PC-3 (cell line): ENCODE measurements at regions not wholly inside any gene's neighbourhood (a gene's known extent, or its start where the extent isn't known, plus 50 kb on each side); places are given as distances from the start of the nearest gene placed in this dataset.

Source experiments
- ATAC-seq: fragments of 200-7000 bp; cut with Tn5 transposase; 2 replicates; pipeline ENCODE4 v1.9.1; 2020; ENCODE audit warnings: mild to moderate bottlenecking, moderate library complexity
- BruUV-seq: library from RNA; stranded (reverse); fragments of 400-500 nt; replicated peaks from 2 replicates; lab custom pipeline; 2021; lab: Mats Ljungman, UMichigan
- CTCF ChIA-PET: fragments of 300-600 bp; sonication (Branson Sonifier 250); formaldehyde crosslinking; loops from one replicate; lab custom pipeline; 2022; ENCODE audit warnings: antibody characterized with exemption; lab: Charles Lee
- POLR2A ChIA-PET: fragments of 300-600 bp; sonication (Branson Sonifier 250); formaldehyde crosslinking; loops from one replicate; lab custom pipeline; 2022; ENCODE audit warnings: antibody characterized with exemption; ENCODE audit not compliant: unreplicated experiment; lab: Charles Lee
- DNase-seq: peaks from one replicate; pipeline ENCODE4 v3.0.0-alpha.2; 2015
- H2AFZ ChIP-seq: fragments of 300-600 bp; sonication (generic); 2 replicates; pipeline ENCODE4 v1.6.0; 2016; ENCODE audit warnings: antibody characterized with exemption, low read length
- H3F3A ChIP-seq: fragments of 300-600 bp; sonication (generic); one replicate; pipeline ENCODE4 v1.6.0; 2017; ENCODE audit warnings: antibody characterized with exemption, low read length, control low read depth, mild to moderate bottlenecking; ENCODE audit not compliant: unreplicated experiment
- H3K27ac ChIP-seq: fragments of 300-600 bp; sonication (generic); 2 replicates; pipeline ENCODE4 v1.5.1; 2016; ENCODE audit warnings: mild to moderate bottlenecking, low read length
- H3K27me3 ChIP-seq: fragments of 300-600 bp; sonication (generic); 2 replicates; pipeline ENCODE4 v1.6.1; 2016; ENCODE audit warnings: low read length, mixed read lengths
- H3K36me3 ChIP-seq: fragments of 300-600 bp; sonication (generic); 2 replicates; pipeline ENCODE4 v1.6.1; 2016; ENCODE audit warnings: low read depth, mixed run types, low read length, mixed read lengths
- H3K4me1 ChIP-seq: fragments of 300-600 bp; sonication (generic); 2 replicates; pipeline ENCODE4 v1.5.1; 2016; ENCODE audit warnings: low read length; ENCODE audit not compliant: insufficient read depth
- H3K4me2 ChIP-seq: fragments of 300-600 bp; sonication (generic); 2 replicates; pipeline ENCODE4 v1.6.0; 2016; ENCODE audit warnings: low read length
- H3K4me3 ChIP-seq: fragments of 300-600 bp; sonication (generic); 2 replicates; pipeline ENCODE4 v1.5.1; 2016; ENCODE audit warnings: mild to moderate bottlenecking, low read length, mixed read lengths
- H3K79me2 ChIP-seq: fragments of 300-600 bp; sonication (generic); 2 replicates; pipeline ENCODE4 v1.6.1; 2017; ENCODE audit warnings: low read length, mixed read lengths
- H3K9ac ChIP-seq: fragments of 300-600 bp; sonication (generic); 2 replicates; pipeline ENCODE4 v1.6.0; 2016; ENCODE audit warnings: mild to moderate bottlenecking, low read length
- H3K9me2 ChIP-seq: fragments of 300-600 bp; sonication (generic); replicated peaks from 2 replicates; pipeline ENCODE4 v1.6.1; 2016; ENCODE audit warnings: mixed run types, low read length, mixed read lengths
- H3K9me3 ChIP-seq: fragments of 300-600 bp; sonication (generic); 2 replicates; pipeline ENCODE4 v1.6.1; 2016; ENCODE audit warnings: low read length, mixed read lengths
- H4K20me1 ChIP-seq: fragments of 300-600 bp; sonication (generic); 2 replicates; pipeline ENCODE4 v1.6.1; 2016; ENCODE audit warnings: low read length, mixed read lengths
- EZH2 ChIP-seq: fragments of 300-600 bp; sonication (generic); IDR thresholded peaks from one replicate; pipeline ENCODE4 v1.6.1; 2017; ENCODE audit warnings: antibody characterized with exemption, mild to moderate bottlenecking, low read length; ENCODE audit not compliant: unreplicated experiment
- EZH2phosphoT487 ChIP-seq: fragments of 300-600 bp; sonication (generic); IDR thresholded peaks from 2 replicates; pipeline ENCODE4 v1.6.1; 2018; ENCODE audit warnings: mild to moderate bottlenecking, antibody characterized with exemption, low read length, borderline replicate concordance
- intact Hi-C: fragments of 100-400 bp; cut with micrococcal nuclease; formaldehyde crosslinking; loops from 2 replicates; pipeline ENCODE4 v1.9.0; 2023
- TF ChIP-seq, protein P1 (sequence below): fragments of 300-600 bp; sonication (generic); conservative IDR thresholded peaks from 2 replicates; pipeline ENCODE4 v1.5.1; 2017; ENCODE audit warnings: antibody characterized with exemption, low read depth, mild to moderate bottlenecking, low read length

GRCh38 chr15:66936861-66937582 is 128.4 kb upstream of the SMAD3 start:
- Histone ChIP-seq H3K79me2 (no peaks in the 10 kb centered on the region), H4K20me1 (no peaks in the 10 kb centered on the region), H3K36me3 (no peaks in the 10 kb centered on the region), H3K27me3 (no peaks in the 10 kb centered on the region), H3F3A (no peaks in the 10 kb centered on the region), H2AFZ (no peak overlapping the region), H3K9me3 (no peaks in the 10 kb centered on the region; the same call in 1 of the 2 replicates), H3K9me2 (no peaks in the 10 kb centered on the region), H3K9ac (no peak overlapping the region), H3K4me1 (peaks cover 18% of the 10 kb centered on the region), H3K4me2 (no peak overlapping the region), H3K27ac (no peak overlapping the region), H3K4me3 (no peak overlapping the region)
- no TSS peak for BruUV-seq
- TF ChIP-seq EZH2 (no peak), EZH2phosphoT487 (no peak)
- TF ChIP-seq, protein P1, sequence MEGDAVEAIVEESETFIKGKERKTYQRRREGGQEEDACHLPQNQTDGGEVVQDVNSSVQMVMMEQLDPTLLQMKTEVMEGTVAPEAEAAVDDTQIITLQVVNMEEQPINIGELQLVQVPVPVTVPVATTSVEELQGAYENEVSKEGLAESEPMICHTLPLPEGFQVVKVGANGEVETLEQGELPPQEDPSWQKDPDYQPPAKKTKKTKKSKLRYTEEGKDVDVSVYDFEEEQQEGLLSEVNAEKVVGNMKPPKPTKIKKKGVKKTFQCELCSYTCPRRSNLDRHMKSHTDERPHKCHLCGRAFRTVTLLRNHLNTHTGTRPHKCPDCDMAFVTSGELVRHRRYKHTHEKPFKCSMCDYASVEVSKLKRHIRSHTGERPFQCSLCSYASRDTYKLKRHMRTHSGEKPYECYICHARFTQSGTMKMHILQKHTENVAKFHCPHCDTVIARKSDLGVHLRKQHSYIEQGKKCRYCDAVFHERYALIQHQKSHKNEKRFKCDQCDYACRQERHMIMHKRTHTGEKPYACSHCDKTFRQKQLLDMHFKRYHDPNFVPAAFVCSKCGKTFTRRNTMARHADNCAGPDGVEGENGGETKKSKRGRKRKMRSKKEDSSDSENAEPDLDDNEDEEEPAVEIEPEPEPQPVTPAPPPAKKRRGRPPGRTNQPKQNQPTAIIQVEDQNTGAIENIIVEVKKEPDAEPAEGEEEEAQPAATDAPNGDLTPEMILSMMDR: no peak
- POLR2A ChIA-PET: interaction anchor here (0.6 kb wide), 1 partner anchor 39 kb away, joined by 3 read pairs; no protein-coding TSS in a partner anchor
- CTCF ChIA-PET: no interaction called here
- ATAC-seq (no peak), DNase-seq (no peak)
- intact Hi-C loops: no loop called here

DNA sequence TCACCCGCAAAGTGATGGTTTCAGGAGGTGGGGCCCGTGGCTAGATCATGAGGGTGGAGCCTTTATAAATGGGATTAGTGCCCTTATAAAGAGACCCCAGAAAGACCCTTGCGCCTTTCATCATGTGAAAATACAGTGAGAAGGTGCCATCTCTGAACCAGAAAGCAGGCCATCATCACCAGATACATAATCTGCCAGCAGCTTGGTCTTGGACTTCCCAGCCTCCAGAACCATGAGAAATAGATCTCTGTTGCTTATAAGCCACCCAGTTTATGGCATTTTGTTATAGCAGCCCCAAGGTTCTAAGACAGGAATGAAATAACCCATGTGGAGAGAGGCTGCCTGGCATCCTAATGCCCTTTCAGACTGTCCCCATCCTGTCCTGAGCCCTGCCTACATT is 127.8 kb upstream of the SMAD3 start:
- H3K27ac ChIP-seq: no peak overlapping the region

More for the DNA sequence above, 127.8 kb upstream of the SMAD3 start:
- Histone ChIP-seq H3K9me2 (no peaks in the 10 kb centered on the region), H2AFZ (no peak overlapping the region), H3K36me3 (no peaks in the 10 kb centered on the region), H4K20me1 (no peaks in the 10 kb centered on the region), H3K27me3 (no peaks in the 10 kb centered on the region), H3K4me2 (no peak overlapping the region), H3F3A (no peaks in the 10 kb centered on the region), H3K9me3 (no peaks in the 10 kb centered on the region; the same call in 1 of the 2 replicates), H3K79me2 (no peaks in the 10 kb centered on the region), H3K4me3 (no peak overlapping the region), H3K9ac (no peak overlapping the region), H3K4me1 (peaks cover 13% of the 10 kb centered on the region)
- ChIA-PET POLR2A (no interaction called here), CTCF (no interaction called here)
- intact Hi-C loops: no loop called here
- no peak for ATAC-seq
- TF ChIP-seq, protein P1: no peak
- no peak for TF ChIP-seq EZH2phosphoT487
- no peak for TF ChIP-seq EZH2
- BruUV-seq: no TSS peak
- DNase-seq: no peak
